ENCODE measurements at regions not wholly inside any gene's neighbourhood (a gene's known extent, or its start where the extent isn't known, plus 50 kb on each side); places are given as distances from the start of the nearest gene placed in this dataset.

GRCh38 chr3:181771120-181771519 is 59.4 kb downstream of the SOX2 start:
- CTCF ChIA-PET = interaction anchor here (0.5 kb wide), 1 partner anchor 66 kb away, joined by 3 read pairs; no protein-coding TSS in a partner anchor
- Histone ChIP-seq H3K36me3 (ENCODE audit: control insufficient read depth in 2 of 2, extremely low read depth in 1 of 2, insufficient read depth in 2 of 2, low read length in 2 of 2) (no peaks in the 10 kb centered on the region), H3K27me3 (ENCODE audit: control insufficient read depth in 2 of 2, insufficient read depth in 2 of 2, low read length in 2 of 2) (no peaks in the 10 kb centered on the region), H3K4me3 (replicated peaks in 1 of 3; ENCODE audit: insufficient read depth in 1 of 3, low read depth in 1 of 3, low read length in 3 of 3) (no peak overlapping the region), H3K9me1 (replicated peaks; ENCODE audit: control insufficient read depth, extremely low read depth, insufficient read depth, low read length) (no peaks in the 10 kb centered on the region), H3K4me2 (ENCODE audit: insufficient read depth, low read length) (no peak overlapping the region), H3K4me1 (ENCODE audit: control insufficient read depth, extremely low read depth, insufficient read depth, low read length) (no peaks in the 10 kb centered on the region), H3K9me3 (replicated peaks; ENCODE audit: control insufficient read depth, insufficient read depth, low read length) (no peaks in the 10 kb centered on the region), H3K79me2 (ENCODE audit: control insufficient read depth, insufficient read depth, low read length) (no peaks in the 10 kb centered on the region), H3K27ac (ENCODE audit: insufficient read depth, low read depth, low read length) (no peak overlapping the region), H2AFZ (ENCODE audit: low read depth, low read length) (no peak overlapping the region), H4K20me1 (replicated peaks; ENCODE audit: control insufficient read depth, extremely low read depth, insufficient read depth, low read length) (no peaks in the 10 kb centered on the region), H3K9ac (replicated peaks; ENCODE audit: extremely low read depth, insufficient read depth, low read length) (no peak overlapping the region)
- DNase-seq (ENCODE audit: low read depth, low spot score) (no peak), FAIRE-seq (no peak)
- intact Hi-C loops (cut with micrococcal nuclease) = no loop called here
- TF ChIP-seq FOS (IDR thresholded peaks at IDR 0.05; ENCODE audit: borderline replicate concordance, insufficient read depth, low read length) = no peak
- TF ChIP-seq, protein P1, sequence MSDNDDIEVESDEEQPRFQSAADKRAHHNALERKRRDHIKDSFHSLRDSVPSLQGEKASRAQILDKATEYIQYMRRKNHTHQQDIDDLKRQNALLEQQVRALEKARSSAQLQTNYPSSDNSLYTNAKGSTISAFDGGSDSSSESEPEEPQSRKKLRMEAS (IDR thresholded peaks at IDR 0.05; ENCODE audit: insufficient read depth, insufficient read length) = no peak
- TF ChIP-seq POLR2AphosphoS5 (IDR thresholded peaks at IDR 0.05; ENCODE audit: insufficient read depth, low read depth, low read length) = no peak
- TF ChIP-seq, protein P2, sequence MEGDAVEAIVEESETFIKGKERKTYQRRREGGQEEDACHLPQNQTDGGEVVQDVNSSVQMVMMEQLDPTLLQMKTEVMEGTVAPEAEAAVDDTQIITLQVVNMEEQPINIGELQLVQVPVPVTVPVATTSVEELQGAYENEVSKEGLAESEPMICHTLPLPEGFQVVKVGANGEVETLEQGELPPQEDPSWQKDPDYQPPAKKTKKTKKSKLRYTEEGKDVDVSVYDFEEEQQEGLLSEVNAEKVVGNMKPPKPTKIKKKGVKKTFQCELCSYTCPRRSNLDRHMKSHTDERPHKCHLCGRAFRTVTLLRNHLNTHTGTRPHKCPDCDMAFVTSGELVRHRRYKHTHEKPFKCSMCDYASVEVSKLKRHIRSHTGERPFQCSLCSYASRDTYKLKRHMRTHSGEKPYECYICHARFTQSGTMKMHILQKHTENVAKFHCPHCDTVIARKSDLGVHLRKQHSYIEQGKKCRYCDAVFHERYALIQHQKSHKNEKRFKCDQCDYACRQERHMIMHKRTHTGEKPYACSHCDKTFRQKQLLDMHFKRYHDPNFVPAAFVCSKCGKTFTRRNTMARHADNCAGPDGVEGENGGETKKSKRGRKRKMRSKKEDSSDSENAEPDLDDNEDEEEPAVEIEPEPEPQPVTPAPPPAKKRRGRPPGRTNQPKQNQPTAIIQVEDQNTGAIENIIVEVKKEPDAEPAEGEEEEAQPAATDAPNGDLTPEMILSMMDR (IDR thresholded peaks at IDR 0.05; ENCODE audit: extremely low read depth in 1 of 2, insufficient read depth in 1 of 2, low read depth in 1 of 2, low read length in 2 of 2) = no peak
- no peak for TF ChIP-seq MYC (IDR thresholded peaks at IDR 0.05; ENCODE audit: low read depth, low read length)
- TF ChIP-seq JUN (IDR thresholded peaks at IDR 0.05; ENCODE audit: borderline replicate concordance, insufficient read depth, insufficient read length, low read depth) = no peak
- no peak for TF ChIP-seq POLR2A (IDR thresholded peaks at IDR 0.05; ENCODE audit: low read depth, low read length)
- TF ChIP-seq GATA2 (IDR thresholded peaks at IDR 0.05; ENCODE audit: insufficient read depth, insufficient read length, low read depth, low read length) = no peak
- no peak for TF ChIP-seq EZH2 (IDR thresholded peaks at IDR 0.05; ENCODE audit: borderline replicate concordance, low read depth, low read length, severe bottlenecking)
- dilution Hi-C loops (cut with MboI; ENCODE audit: extremely low pct_ligation_motif_present, low sequenced_read_pairs) = no loop called here
- POLR2A ChIA-PET = no interaction called here
- BruUV-seq (replicated peaks) = no TSS peak
